ENCODE measurements at regions not wholly inside any gene's neighbourhood (a gene's known extent, or its start where the extent isn't known, plus 50 kb on each side); places are given as distances from the start of the nearest gene placed in this dataset.

DNA sequence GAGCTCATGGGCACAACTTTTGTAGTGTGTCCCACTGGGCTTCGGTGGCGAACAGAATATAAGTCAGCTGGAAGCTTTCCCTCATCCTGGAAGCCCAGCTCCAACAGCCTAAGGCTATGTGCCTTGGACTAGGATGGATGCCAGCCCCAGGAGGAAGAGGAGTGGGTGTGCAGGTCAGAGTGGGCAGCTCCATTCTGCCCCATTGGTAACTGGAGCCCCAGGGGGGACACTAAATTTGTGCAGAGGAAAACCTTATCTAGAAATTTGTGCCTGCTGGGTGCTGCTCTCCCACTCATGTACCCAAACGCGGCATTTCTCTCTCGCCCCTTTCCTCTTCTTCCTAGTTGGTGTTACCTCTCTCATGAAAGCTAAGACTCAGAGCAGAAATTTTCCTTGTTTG is 253.9 kb upstream of the MAN1A1 start:
- no peak for DNase-seq (ENCODE audit: low spot score)

DNA sequence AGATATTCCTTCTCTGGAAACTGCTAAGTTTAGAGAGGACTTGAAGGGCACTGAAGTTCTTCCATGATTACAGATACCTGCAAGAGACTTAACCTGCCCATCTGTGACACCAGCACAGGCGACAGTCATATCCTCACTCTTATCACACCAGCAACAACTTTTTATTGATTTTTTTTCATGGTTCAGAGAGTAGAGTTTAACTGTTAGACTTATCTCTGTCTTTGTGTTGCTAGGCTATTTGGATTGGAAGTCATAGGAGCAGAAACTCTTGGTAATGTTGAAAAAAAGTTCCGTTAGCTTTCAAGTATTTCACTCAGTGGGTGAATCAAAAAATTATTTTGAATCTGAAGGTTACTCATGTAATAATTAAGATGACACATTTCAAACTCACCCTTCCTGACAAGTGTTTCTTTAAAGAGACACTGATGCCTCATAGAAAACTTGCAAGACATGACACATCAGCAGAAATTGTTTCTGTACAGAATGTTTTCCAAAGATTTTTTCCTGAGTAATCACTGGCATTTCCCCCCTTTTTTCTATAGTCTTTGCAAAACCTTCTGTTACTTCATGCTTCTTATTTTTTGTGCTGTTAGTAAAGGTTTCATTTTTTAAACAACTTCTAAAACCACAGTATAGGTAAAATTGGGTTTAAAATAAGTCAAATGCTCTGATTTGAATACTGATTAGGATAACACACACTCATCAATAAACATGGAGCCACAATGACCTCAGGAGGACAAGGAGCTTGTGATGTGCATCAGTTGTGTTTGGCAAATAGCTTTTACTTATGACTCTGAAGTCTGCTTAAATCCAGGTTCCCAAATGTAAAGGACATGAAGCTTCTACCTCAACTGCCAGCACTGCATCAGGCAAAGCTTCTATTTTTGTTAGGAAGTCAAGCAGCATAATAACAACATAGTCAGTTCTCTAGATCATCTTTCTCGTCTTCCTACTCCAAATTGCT is 252.9 kb upstream of the MAN1A1 start:
- DNase-seq (ENCODE audit: low spot score) = no peak

DNA sequence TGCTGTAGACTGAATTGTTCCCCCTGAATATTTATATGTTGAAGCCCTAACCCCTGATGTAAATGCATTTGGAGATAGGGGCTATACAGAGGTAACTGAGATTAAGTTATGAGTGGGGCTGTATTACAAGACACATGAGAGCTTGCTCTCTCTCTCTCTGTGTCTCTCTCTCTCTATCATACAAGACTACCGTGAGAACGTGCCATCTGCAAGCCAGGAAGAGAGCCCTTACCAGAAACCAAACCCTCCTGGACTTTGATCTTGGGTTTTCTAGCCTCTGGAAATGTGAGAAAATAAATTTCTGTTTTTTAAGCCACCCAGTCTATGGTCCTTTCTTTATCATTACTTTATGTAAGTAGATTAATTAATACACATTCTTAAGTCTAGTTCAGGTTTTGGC is 249.3 kb upstream of the MAN1A1 start:
- no peak for DNase-seq (ENCODE audit: low spot score)

DNA sequence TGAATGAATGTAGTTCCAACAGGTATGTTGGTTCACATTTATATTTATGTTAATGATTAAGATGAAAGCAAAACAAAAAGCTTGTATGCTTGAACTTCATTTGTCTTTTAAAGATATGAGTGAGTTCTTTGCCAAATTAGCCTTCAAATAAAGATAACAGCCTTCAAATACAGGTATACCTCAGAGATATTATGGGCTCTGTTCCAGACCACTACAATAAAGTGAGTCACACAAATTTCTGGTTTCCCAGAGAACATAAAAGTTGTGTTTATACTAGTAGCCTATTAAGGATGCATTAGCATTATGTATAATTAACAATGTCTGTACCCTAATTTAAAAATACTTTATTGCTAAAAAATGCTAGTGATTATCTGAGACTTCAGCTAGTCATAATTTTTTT is 245.3 kb upstream of the MAN1A1 start:
- DNase-seq (ENCODE audit: low spot score) = no peak

DNA sequence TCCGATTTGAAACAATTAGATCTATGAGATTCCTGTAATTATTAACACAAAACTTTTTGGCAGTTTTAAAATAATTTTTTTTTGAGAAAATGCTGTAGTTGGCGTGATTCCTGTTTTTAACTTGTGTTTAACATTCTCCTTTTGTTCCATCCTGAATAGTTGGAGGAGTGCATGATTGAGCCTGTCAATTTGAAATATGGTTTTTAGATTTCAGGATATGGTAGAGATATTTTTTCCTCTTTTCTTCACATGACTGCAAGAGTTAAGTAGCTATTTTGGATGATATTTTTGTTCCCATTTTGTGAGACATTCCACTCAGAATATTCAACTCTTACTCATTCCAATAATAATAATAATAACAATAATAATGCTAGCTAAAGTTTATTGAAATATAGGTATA is 241.7 kb upstream of the MAN1A1 start:
- no peak for DNase-seq (ENCODE audit: low spot score)

DNA sequence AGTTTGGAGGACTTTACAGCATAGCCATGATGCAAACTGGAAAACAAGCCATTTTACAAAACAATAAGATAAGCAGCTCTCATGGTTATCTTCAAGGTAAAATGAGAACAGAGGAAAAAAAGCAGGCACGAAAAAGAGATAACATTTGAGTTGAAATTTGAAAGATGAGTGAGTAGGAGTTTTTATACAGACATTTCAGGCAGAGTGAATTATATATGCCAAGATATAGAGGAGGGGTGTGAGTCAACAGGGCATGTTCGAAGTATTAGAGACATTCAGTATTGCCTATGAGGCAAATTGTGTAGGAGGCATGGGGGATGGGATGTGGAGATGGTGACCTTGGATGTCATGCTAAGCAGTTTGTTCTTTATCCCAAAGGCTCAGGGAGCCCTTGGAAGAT is 240.5 kb upstream of the MAN1A1 start:
- DNase-seq (ENCODE audit: low spot score) = no peak

DNA sequence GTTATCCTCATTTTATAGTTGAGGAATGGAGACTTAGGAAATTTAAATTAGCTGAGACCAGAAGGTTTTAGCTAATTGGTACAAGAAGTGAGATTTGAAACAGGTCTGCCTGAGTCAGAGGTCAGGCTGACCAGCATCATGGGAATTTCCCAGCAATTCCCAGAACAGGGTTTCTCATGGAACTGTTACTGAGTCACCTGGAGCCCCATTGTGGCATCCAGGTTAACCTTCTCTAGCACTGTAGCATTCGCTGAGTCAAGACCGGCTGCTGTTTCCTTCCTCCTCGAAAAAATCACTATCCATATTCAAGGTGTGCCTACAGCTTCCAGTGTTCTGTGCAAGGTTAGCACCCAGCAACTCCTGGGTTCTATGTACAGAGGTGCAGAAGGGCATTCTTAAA is 238.0 kb upstream of the MAN1A1 start:
- DNase-seq (ENCODE audit: low spot score) = no peak

DNA sequence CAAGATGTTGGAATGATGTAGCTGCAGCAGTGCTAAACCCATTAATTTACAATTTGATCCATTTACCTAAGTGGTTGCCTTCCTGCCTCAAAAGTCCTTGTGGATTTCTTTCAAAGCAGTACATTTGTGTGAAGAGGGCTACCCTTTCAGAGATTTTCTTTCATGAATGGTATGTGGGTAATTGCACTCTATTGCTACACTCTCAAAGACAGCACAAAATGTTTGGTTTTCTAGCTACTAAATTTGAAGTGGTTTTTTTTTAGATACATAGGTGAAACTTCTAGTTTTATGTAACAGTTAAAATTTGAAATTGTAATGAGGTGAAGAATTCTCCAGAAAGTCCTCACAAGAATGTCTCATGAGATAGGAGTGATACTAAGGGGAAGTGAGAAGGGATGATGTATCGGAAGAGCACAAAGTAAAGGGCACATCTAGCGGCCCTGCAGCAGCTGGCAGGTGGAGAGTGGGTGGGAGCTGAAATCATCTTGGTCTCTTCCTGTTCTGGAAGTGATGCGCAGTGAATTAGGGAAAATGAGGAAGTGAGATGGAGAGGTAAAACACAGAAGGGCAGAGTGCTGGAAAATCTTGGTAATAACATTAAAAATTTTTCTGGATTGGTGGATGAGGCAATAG is 236.8 kb upstream of the MAN1A1 start:
- no peak for DNase-seq (ENCODE audit: low spot score)

DNA sequence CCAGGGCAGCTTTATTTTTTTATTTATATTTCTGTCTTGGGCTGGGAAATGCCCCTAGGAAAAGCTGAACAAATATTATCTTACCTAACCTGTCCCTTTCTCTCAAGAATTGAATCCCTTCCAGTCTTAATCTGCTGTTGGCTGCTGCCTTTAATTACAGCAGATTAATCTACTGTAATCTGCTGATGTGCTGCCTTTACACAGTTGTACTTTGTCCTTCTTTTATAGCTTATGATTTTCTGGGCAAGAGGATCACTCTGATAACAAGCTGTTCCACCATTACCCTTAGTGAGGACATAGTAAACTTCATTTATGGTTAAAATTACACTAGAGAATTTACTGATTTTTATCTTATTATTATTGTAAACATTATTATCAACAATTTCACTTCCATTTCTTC is 234.5 kb upstream of the MAN1A1 start:
- no peak for DNase-seq (ENCODE audit: low spot score)

DNA sequence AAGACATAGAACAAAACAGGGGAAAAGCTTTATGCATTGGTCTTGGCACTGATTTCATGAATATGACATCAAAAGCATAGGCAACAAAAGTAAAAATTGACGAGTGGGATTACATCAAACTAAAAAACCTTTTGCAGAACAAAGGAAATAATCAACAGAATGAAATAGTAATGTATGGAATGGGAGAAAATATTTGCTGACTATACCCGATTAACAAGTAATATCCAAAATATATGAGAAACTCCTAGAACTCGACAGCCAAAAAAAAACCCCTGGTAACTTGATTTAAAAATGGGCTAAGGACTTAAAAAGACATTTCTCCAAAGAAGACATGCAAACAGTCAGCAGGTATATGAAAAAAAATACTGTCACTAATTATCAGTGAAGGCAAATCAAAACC is 231.7 kb upstream of the MAN1A1 start:
- DNase-seq (ENCODE audit: low spot score) = no peak

DNA sequence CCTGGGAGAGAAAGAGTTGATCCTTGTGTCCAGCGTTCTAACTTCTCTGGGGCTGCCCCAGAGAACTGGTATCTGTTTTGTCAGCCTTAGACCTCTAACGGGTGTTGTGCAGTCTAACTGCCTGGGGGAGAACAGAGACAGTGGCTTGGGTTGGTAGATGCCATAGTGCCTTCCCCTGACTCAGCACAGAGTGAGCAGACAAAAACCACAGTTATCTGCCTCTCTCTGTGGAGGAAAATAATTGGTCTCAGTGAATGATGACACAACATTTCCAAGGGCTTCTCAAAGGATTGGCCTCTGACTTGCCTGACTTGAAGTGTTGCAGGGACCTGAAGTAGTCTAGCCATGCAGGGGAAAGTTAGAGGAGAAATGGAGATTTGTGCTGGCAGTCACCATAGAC is 226.2 kb upstream of the MAN1A1 start:
- DNase-seq (ENCODE audit: low spot score) = peak; percentile 31

DNA sequence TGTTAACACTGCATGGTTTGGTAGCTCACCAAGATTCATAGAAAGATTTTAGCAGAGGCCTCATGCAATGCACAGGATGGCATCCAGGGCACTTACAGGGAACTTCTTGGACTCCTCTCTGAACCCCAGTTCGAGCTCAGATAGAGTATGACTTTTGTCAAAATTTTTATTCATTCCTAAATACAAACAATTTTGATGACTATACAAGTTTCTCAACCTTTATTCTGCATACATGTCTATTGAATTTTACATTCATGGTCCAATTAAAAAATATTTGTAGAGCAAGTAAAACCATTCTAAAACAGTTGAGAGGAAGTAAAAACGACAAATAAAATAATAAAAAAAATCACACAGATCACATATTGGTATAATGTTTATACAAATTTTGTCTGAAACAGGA is 219.0 kb upstream of the MAN1A1 start:
- DNase-seq (ENCODE audit: low spot score) = no peak

DNA sequence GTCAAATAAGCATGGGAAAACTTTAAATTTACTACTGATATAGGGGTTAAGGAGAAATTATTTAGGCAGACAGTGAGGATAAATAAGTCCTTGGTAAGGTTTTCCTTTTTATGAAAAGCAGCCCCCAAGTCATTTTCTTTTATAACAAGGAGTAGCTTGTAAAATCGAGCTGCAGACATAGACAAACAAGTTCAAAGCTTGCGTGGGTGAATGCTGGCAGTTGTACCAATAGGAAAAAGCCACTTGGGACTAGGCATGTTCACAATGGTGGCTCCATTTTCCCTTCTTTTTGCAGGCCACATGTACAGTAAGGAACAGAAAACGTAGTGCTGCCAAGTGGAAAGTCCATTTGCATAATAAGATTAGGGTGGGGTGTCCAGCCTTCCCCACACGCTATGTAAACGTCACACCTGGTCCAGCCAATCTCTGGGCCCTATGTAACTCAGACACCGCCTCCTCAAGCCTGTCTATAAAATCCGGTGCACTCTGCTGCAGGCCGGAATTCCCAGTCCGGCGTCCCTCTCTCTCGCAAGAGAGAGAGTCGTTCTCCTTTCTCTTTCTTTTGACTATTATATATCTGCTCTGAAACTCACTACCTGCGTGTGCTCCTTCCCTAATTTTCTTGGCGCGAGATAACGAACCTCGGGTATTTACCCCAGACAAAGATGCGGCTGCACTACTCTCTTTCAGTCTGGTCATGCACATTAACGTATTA is 217.1 kb upstream of the MAN1A1 start:
- DNase-seq (ENCODE audit: low spot score) = no peak

DNA sequence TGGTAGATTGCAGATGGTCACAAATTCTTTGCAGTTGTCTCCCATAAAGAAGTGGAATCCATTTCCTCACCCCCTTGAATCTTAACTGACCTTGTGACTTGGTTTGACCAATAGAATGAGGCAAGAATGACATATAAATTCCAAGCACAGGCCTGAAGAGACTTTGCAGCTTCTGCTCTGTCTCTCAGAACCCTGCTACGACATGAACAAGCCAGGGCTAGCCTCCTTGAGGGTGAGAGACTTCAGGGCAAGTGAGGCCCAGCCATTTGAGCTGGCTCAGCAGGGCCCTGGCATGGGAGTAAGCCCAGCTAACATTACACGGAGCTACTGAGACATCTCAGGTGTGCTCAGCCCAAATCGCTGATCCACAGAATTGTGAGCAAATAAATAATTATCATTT is 216.3 kb upstream of the MAN1A1 start:
- no peak for DNase-seq (ENCODE audit: low spot score)

DNA sequence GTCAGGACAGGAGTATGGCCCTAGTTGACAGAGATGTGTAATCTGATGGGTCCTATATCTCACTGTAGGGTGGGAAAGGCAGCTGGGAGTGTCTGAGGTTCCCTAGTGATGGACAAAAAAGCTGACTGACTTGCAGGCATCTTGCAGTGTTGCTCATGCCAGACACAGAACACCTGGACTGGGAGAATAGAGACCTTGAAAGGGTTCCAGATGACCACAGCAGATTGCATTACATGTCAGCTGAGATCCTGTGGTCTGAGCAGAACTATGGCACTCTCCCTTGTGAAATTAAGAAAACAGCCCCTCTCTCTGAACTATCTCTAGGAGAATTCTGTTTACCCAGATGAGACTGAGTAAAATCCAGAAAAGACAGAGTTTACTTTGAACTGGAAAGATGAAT is 212.6 kb upstream of the MAN1A1 start:
- DNase-seq (ENCODE audit: low spot score) = no peak

DNA sequence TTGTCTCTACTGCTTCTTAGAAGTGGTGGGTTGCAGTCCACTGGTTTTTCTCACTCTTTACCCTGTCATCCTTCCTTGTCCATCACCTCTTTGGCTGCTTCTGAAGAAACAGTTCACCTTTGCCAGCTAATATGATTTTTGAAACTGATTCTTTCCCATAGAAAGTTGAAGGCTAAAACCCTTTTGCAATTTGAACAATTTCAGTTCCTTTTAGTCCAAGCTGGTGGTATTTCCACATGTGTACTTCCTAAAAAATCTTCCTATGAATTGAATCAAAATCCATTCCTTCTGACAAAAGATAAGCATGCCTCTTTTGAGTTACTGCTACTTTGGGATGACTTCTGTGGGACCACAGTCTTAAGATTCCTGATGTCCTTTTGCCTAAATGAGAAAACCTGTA is 210.0 kb upstream of the MAN1A1 start:
- DNase-seq (ENCODE audit: low spot score) = no peak

DNA sequence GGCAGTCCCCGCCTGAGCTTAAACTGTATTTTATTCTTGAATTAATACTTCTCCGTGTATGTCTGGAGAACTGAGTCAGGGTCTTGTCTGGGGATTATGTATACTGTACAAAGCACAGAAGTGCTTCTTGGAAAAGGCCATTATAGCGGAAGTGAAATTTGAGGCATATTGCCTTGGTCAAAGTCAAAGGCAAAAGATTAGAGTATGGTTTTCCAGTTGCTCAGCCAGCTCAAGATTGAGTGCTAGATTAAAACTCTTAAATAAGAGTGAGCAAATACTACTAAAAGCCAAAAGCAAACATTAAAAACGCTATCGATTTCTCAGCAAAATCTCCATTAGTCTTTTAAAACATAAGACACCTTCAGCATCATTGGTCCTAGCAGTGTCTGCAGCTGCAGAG is 207.7 kb upstream of the MAN1A1 start:
- DNase-seq (ENCODE audit: low spot score) = no peak

DNA sequence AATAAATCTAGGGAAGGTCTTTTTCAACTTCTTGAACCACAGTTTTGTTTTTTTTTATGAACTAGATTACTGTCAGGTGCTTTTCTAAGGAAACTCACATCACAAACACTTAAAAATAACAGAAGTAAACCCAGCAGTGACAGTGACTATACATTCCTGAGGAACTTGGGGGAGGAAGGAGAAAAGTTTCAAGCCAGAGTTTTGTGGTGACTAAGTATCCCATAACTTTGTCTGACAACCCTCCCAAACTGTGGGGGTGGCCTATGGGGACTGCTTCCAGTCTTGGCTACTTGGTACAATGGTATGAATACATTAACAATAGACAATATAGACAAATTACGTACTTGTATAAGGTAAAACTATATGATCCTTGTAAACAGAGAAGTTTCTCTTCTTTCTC is 202.5 kb upstream of the MAN1A1 start:
- DNase-seq (ENCODE audit: low spot score) = no peak

DNA sequence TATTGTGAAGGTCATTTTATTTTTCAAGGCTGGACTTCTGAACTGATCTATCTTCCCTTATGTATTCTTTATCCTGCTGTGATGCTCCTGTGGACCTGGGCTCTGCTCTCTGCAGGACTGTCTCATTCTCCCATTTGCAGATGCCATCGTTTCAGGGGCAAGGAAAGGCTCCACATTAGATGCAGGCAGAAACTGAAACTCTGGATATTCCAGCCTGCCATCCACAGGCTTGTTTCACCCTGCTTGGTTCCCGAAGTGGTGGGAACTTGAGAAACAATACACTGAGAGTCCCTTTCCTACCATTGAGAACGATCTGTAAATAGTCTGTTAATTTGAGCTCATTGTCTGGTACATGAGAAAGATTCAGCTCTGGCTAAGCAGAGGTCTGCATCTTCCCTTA is 197.5 kb upstream of the MAN1A1 start:
- no peak for DNase-seq (ENCODE audit: low spot score)

DNA sequence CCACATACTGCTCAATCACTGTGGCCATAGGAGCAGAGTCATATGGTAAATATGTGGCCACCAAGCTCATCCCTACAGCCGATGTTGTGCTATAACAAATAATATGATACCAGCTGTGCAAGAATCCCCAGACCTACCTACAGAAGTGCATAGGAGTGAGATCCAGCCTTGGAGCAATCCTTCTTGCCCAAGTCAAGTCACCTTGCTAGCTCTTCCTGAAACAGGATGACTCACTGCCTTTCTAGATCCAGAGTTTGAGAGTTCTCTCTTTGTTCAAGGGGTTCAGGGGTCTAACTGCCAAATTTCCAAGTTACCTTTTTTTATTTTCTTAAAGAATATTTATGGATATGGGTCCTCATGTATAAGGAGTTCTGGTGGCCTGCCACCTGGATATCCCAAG is 195.7 kb upstream of the MAN1A1 start:
- DNase-seq (ENCODE audit: low spot score) = no peak

DNA sequence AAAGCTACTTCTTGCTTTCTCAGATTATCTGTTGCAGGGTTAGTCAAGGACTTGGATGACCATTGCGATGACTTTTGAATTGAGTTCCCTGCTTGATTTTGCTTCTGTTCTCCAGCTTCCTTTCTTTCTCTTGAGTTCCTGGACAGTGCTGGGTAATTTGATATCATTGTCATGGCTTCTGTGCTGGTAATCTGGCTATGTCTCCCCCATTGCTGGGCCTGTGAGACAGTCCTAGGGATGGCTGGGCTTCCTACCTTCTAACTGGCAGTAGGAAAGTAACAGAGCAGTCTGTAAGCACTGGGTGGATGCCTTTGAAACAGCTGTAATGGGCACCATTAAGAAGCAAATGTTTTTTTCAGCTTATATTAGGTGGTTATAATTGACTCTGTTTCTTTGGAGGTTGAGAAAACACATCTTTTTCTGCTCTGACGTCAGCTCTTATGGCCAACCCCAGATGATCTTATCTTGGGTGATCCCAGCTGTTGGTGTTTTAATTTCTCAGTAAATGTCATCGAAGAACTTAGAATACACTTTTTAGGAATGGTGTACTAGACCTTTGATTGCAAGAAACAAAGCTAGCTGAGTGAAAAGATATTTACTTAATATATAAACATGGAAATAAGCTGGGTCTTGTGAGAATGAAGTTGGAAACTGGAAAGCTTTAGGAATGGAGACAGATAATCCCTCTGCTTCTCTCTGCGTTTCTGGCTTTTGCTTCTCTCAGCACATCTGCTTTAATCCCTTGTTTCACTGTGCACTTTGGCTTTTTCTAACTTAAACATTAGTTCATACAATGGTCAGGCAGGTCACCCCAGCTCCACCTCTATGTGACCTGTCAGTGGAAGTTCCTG is 195.0 kb upstream of the MAN1A1 start:
- DNase-seq (ENCODE audit: low spot score) = no peak

DNA sequence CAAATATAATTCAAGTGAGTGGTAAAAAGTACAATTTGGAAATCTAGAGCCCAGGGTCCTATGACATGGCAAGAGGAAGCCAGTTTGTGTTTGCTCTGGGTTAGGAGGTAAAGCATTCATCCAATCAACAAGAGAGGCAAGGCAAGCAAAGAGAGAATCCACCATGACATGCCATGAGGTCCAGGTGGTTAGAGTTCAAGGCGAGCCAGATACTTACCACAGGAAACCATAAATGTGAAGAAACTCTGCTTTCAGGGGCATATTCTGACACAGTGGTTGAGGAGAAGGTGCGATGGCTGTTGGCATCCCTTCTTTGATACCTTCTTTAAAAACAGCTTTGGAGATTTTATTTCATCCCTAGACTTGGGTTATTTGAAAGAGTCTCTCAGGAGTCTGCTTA is 193.8 kb upstream of the MAN1A1 start:
- DNase-seq (ENCODE audit: low spot score) = no peak

Data from H4 (cell line).